Uterus (tissue), 2 donors: ENCODE measurements at regions not wholly inside any gene's neighbourhood (a gene's known extent, or its start where the extent isn't known, plus 50 kb on each side); places are given as distances from the start of the nearest gene placed in this dataset.

ENCODE experiments used
- CTCF ChIP-seq, 4 experiments: fragments of 200-600 bp in 2 of 4; fragments of 450-650 bp in 2 of 4; sonication (generic) in 2 of 4; IDR thresholded peaks; one replicate each; pipeline ENCODE4 v1.5.1; 2016 to 2019; ENCODE audit warnings: antibody characterized with exemption in 4 of 4, mild to moderate bottlenecking in 2 of 4, moderate library complexity in 1 of 4
- POLR2A ChIP-seq, 2 donors: fragments of 450-650 bp; IDR thresholded peaks; one replicate each; pipeline ENCODE4 v1.6.1; 2016; ENCODE audit warnings: antibody characterized with exemption in 2 of 2, mild to moderate bottlenecking in 1 of 2, moderate library complexity in 1 of 2

- TF ChIP-seq CTCF (IDR thresholded peaks at IDR 0.05) (no peak), POLR2A (IDR thresholded peaks at IDR 0.05) (no peak)
These were observed 88.6 kb upstream of the PKN2 start for GRCh38 chr1:88595355-88596002.
